AG04450 (cell line): ENCODE measurements at regions not wholly inside any gene's neighbourhood (a gene's known extent, or its start where the extent isn't known, plus 50 kb on each side); places are given as distances from the start of the nearest gene placed in this dataset.

Source experiments
- CTCF ChIA-PET: fragments of 300-600, 350-600 bp; formaldehyde crosslinking; extraction: SDS; loops from one replicate; lab custom pipeline; 2022; ENCODE audit warnings: antibody characterized with exemption, inconsistent platforms; lab: Charles Lee
- POLR2A ChIA-PET: fragments of 350-600 bp; formaldehyde crosslinking; extraction: SDS; loops from one replicate; lab custom pipeline; 2021; ENCODE audit warnings: antibody characterized with exemption, inconsistent platforms; lab: Yijun Ruan, JAX
- DNase-seq: peaks from one replicate; pipeline ENCODE4 v3.0.0-alpha.2; 2011; ENCODE audit warnings: low read depth, low spot score
- H3K27ac ChIP-seq: one replicate; pipeline ENCODE4 v1.5.1; 2012; ENCODE audit warnings: low read depth, low read length, control low read depth
- H3K27me3 ChIP-seq: one replicate; pipeline ENCODE4 v1.6.0; 2012; ENCODE audit warnings: low read length; ENCODE audit not compliant: control insufficient read depth, insufficient read depth
- H3K4me3 ChIP-seq: 2 replicates; pipeline ENCODE4 v1.5.1; 2011; ENCODE audit warnings: mild to moderate bottlenecking, low read depth, low read length, control low read depth
- H3K9me3 ChIP-seq: 2 replicates; pipeline ENCODE4 v1.5.1; 2012; ENCODE audit warnings: low read length; ENCODE audit not compliant: control insufficient read depth, insufficient read depth
- CTCF ChIP-seq: IDR thresholded peaks from 2 replicates; pipeline ENCODE4 v1.5.1; 2011; ENCODE audit warnings: low read depth, low read length, control low read depth, inconsistent platforms

DNA sequence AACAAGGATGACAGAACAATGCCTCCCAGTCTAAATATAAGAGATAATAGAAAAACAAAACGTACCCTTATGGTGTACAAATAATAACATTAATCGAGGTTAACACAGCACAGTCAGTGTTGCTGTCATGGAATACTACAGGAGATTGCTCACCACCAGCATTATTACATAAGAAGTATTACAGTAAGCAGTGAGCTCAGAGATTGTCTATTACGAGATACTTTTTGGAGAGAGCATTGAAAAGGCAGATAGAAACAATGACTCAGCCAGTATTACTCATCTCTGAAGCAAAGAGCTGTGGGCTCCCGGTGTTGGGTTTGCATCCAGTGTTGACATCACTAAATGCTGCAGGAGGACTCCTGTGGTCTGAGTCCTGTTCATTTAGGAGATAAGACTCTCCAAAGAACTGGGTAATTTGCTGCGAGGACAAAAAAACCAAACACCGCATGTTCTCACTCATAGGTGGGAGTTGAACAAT is 191.9 kb upstream of the SEMA6A start:
- Histone ChIP-seq H3K27ac (no peak overlapping the region), H3K4me3 (no peak overlapping the region), H3K9me3 (peaks cover 6% of the 10 kb centered on the region; the same call in 1 of the 2 replicates), H3K27me3 (no peaks in the 10 kb centered on the region)
- ChIA-PET CTCF (no interaction called here), POLR2A (no interaction called here)
- DNase-seq = no peak
- no peak for TF ChIP-seq CTCF

DNA sequence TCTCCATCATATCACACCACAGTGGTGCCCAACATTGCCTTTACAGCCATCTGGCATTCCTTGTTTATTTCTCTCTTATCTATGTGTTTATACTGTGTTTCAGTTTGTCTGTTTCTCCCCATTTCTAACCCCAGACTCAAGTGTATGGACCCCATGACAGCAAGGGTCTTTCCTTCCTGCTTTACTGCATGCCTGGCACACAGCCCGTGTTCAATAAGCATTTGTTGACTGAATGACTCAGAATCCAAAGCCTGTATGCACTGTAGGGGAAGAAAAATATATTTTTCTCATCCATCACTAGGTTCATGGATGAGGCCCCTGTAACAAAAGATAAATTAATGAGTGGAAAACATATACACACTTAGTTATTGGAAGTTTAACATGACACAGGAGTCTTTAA is 190.8 kb upstream of the SEMA6A start:
- no peak for TF ChIP-seq CTCF
- Histone ChIP-seq H3K27ac (no peak overlapping the region), H3K27me3 (no peaks in the 10 kb centered on the region), H3K9me3 (peaks cover 6% of the 10 kb centered on the region; the same call in 1 of the 2 replicates), H3K4me3 (no peak overlapping the region)
- CTCF ChIA-PET = no interaction called here
- DNase-seq = no peak
- POLR2A ChIA-PET = no interaction called here

- Histone ChIP-seq H3K4me3 (no peak overlapping the region), H3K27me3 (no peaks in the 10 kb centered on the region), H3K27ac (no peak overlapping the region), H3K9me3 (peaks cover 6% of the 10 kb centered on the region; the same call in 1 of the 2 replicates)
- DNase-seq = no peak
- TF ChIP-seq CTCF = no peak
- CTCF ChIA-PET = no interaction called here
- POLR2A ChIA-PET = no interaction called here
These were observed 190.3 kb upstream of the SEMA6A start for GRCh38 chr5:116764941-116765340.

DNA sequence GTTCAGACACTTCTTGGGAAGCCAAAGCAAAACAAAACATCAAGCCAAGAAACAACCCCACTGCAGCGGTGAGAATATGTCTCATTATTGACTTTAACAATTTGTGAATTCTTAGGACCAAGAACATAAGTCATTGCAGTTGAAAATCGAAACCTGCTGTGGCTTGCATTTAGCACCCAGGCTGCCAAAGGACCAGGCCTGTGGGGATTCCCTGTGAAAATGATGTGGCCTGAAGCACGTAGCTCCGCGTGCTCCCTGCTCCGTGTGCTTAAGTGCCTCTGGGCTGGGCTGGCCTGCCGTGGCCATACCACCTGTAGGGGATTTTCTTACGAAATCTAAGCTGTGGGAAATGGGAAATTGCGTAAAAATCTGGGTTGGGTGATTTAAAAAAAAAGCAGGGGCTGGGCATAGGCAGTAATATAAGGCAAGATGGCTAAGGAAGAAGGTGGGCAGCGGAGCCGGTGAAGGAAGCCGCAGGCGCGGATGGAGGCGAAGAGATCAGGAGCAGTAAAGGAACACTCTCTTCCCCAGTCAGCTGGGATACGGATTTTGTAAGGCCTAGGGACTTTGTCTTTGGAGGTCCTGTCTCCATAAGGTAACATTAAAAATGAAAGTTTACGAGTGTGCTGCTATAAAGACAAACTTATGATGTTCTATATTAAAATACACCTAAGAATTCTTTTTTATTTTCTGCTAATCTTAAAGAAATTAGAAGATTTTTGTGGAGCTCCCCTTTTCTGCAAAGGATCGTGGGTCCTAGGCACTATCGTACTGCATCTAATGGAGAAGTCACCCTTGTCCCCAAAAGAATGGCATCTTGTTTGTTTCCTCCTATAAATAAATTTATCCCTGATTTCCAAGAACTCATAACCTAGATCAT is 189.6 kb upstream of the SEMA6A start:
- H3K9me3 ChIP-seq = peaks cover 9% of the 10 kb centered on the region; the same call in 1 of the 2 replicates
- ChIA-PET POLR2A (no interaction called here), CTCF (no interaction called here)
- no peak overlapping the region for H3K4me3 ChIP-seq
- no peaks in the 10 kb centered on the region for H3K27me3 ChIP-seq
- TF ChIP-seq CTCF = no peak
- no peak overlapping the region for H3K27ac ChIP-seq
- no peak for DNase-seq
